IMR-90 (cell line): ENCODE measurements at regions not wholly inside any gene's neighbourhood (a gene's known extent, or its start where the extent isn't known, plus 50 kb on each side); places are given as distances from the start of the nearest gene placed in this dataset.

Source experiments
- ATAC-seq: fragments of 200-7000 bp; cut with Tn5 transposase; 2 replicates; pipeline ENCODE4 v1.9.1; 2020; ENCODE audit warnings: low read depth, mild to moderate bottlenecking, moderate library complexity
- BruUV-seq: library from RNA; stranded (reverse); fragments of 400-500 nt; replicated peaks from 2 replicates; lab custom pipeline; 2021; lab: Mats Ljungman, UMichigan
- CTCF ChIA-PET: fragments of 300-600 bp; formaldehyde crosslinking; extraction: SDS; loops from one replicate; lab custom pipeline; 2021; ENCODE audit warnings: antibody characterized with exemption; lab: Yijun Ruan, JAX
- POLR2A ChIA-PET: fragments of 300-600 bp; sonication (Branson Sonifier 250); formaldehyde crosslinking; loops from one replicate; lab custom pipeline; 2022; ENCODE audit warnings: antibody characterized with exemption; ENCODE audit not compliant: unreplicated experiment; lab: Charles Lee
- DNase-seq: peaks from one replicate; pipeline ENCODE4 v3.0.0; 2013
- H2AFZ ChIP-seq: replicated peaks from 2 replicates; pipeline ENCODE3; 2013; ENCODE audit warnings: low read length, mild to moderate bottlenecking; ENCODE audit not compliant: poor library complexity
- H2AK5ac ChIP-seq: 2 replicates; pipeline ENCODE4 v1.6.1; 2013; ENCODE audit warnings: low read depth, low read length, inconsistent platforms
- H2AK9ac ChIP-seq: replicated peaks from 2 replicates; pipeline ENCODE3; 2013; ENCODE audit warnings: mild to moderate bottlenecking, low read depth, low read length, moderate library complexity; ENCODE audit not compliant: poor library complexity
- H2BK120ac ChIP-seq: 2 replicates; pipeline ENCODE4 v1.6.1; 2013; ENCODE audit warnings: low read depth, low read length, inconsistent platforms
- H2BK15ac ChIP-seq: 3 replicates; pipeline ENCODE4 v1.6.1; 2013; ENCODE audit warnings: low read depth, low read length, inconsistent platforms
- H2BK20ac ChIP-seq: 2 replicates; pipeline ENCODE4 v1.6.1; 2013; ENCODE audit warnings: low read depth, mild to moderate bottlenecking, inconsistent platforms, low read length, moderate library complexity
- H2BK5ac ChIP-seq: 2 replicates; pipeline ENCODE4 v1.6.1; 2013; ENCODE audit warnings: mild to moderate bottlenecking, low read depth, low read length, inconsistent platforms; ENCODE audit not compliant: poor library complexity, severe bottlenecking
- H3K14ac ChIP-seq: replicated peaks from 2 replicates; pipeline ENCODE4 v1.6.1; 2013; ENCODE audit warnings: low read depth, low read length, inconsistent platforms
- H3K18ac ChIP-seq: 2 replicates; pipeline ENCODE4 v1.6.1; 2013; ENCODE audit warnings: low read depth, low read length, control low read depth
- H3K23ac ChIP-seq: 2 replicates; pipeline ENCODE4 v1.6.1; 2013; ENCODE audit warnings: low read depth, low read length, inconsistent platforms
- H3K27ac ChIP-seq: 2 replicates; pipeline ENCODE4 v1.5.1; 2013; ENCODE audit warnings: mild to moderate bottlenecking, control low read depth, low read length; ENCODE audit not compliant: insufficient read depth
- H3K27me3 ChIP-seq: 2 replicates; pipeline ENCODE4 v1.6.1; 2013; ENCODE audit warnings: low read length; ENCODE audit not compliant: control insufficient read depth, insufficient read depth
- H3K36me3 ChIP-seq: 2 replicates; pipeline ENCODE4 v1.6.1; 2013; ENCODE audit warnings: low read length, mixed read lengths; ENCODE audit not compliant: control insufficient read depth, insufficient read depth
- H3K4ac ChIP-seq: 2 replicates; pipeline ENCODE4 v1.6.1; 2013; ENCODE audit warnings: low read depth, low read length, inconsistent platforms
- H3K4me1 ChIP-seq: 2 replicates; pipeline ENCODE4 v1.6.1; 2013; ENCODE audit warnings: low read length, mixed read lengths; ENCODE audit not compliant: control insufficient read depth, insufficient read depth
- H3K4me2 ChIP-seq: 2 replicates; pipeline ENCODE4 v1.6.1; 2013; ENCODE audit warnings: low read depth, mild to moderate bottlenecking, control low read depth, low read length, moderate library complexity
- H3K4me3 ChIP-seq: 2 replicates; pipeline ENCODE4 v1.5.1; 2013; ENCODE audit warnings: low read depth, mild to moderate bottlenecking, control low read depth, low read length, moderate library complexity; ENCODE audit not compliant: insufficient read depth
- H3K56ac ChIP-seq: 2 replicates; pipeline ENCODE4 v1.6.1; 2013; ENCODE audit warnings: low read length, inconsistent platforms; ENCODE audit not compliant: insufficient read depth; ENCODE audit errors: extremely low read depth
- H3K79me1 ChIP-seq, 2 experiments: 2 replicates each; pipeline ENCODE4 v1.6.1; 2013; ENCODE audit warnings: low read length in 2 of 2, inconsistent platforms in 1 of 2, low read depth in 1 of 2
- H3K9ac ChIP-seq: 2 replicates; pipeline ENCODE4 v1.6.1; 2013; ENCODE audit warnings: low read depth, low read length, control low read depth
- H3K9me1 ChIP-seq: 2 replicates; pipeline ENCODE4 v1.6.1; 2013; ENCODE audit warnings: low read length, inconsistent platforms; ENCODE audit not compliant: insufficient read depth
- H3K9me3 ChIP-seq: 2 replicates; pipeline ENCODE4 v1.6.1; 2013; ENCODE audit warnings: low read length; ENCODE audit not compliant: control insufficient read depth, insufficient read depth
- H4K20me1 ChIP-seq: 2 replicates; pipeline ENCODE4 v1.6.1; 2013; ENCODE audit warnings: low read length, inconsistent platforms; ENCODE audit not compliant: insufficient read depth
- H4K5ac ChIP-seq: 2 replicates; pipeline ENCODE4 v1.6.1; 2013; ENCODE audit warnings: mild to moderate bottlenecking, low read depth, low read length, control low read depth
- H4K8ac ChIP-seq, 2 experiments: 2 replicates each; pipeline ENCODE4 v1.6.1; 2013; ENCODE audit warnings: low read depth in 2 of 2, low read length in 2 of 2, control low read depth in 1 of 2, inconsistent platforms in 1 of 2
- H4K91ac ChIP-seq: 2 replicates; pipeline ENCODE4 v1.6.1; 2013; ENCODE audit warnings: low read depth, low read length, inconsistent platforms; ENCODE audit not compliant: insufficient read depth
- CHD1 ChIP-seq: IDR thresholded peaks from 2 replicates; pipeline ENCODE4 v1.6.1; 2012; ENCODE audit warnings: low read depth, low read length, improper control_type of control experiment
- CTCF ChIP-seq: conservative IDR thresholded peaks from 2 replicates; pipeline ENCODE4 v1.5.1; 2012; ENCODE audit warnings: mild to moderate bottlenecking, low read depth, low read length, improper control_type of control experiment
- FOS ChIP-seq: fragments of 150-350 bp; IDR thresholded peaks from 2 replicates; pipeline ENCODE4 v1.6.1; 2016; ENCODE audit warnings: low read depth, low read length
- MAFK ChIP-seq: IDR thresholded peaks from 2 replicates; pipeline ENCODE4 v1.6.1; 2012; ENCODE audit warnings: low read depth, low read length, improper control_type of control experiment
- MAZ ChIP-seq: IDR thresholded peaks from 2 replicates; pipeline ENCODE4 v1.6.1; 2012; ENCODE audit warnings: low read depth, mild to moderate bottlenecking, low read length, improper control_type of control experiment, moderate library complexity, borderline replicate concordance
- USF2 ChIP-seq: fragments of 150-350 bp; IDR thresholded peaks from 2 replicates; pipeline ENCODE4 v1.6.1; 2017; ENCODE audit warnings: mild to moderate bottlenecking, antibody characterized with exemption, low read length, low read depth
- WGBS, 2 experiments: methylation state at CpG; one replicate each; pipeline versions ENCODE4 v1.1.5 to v1.1.7; 2013; ENCODE audit warnings: missing lambda C conversion rate in 2 of 2; ENCODE audit not compliant: insufficient read length in 1 of 2; ENCODE audit errors: extremely low coverage in 2 of 2; 5-methylcytosine and 5-hydroxymethylcytosine counted together
- dilution Hi-C: fragments of 300-500 bp; cut with HindIII; formaldehyde crosslinking; loops from one replicate; pipeline ENCODE4 v1.14.3; 2018; ENCODE audit warnings: low sequenced_read_pairs; ENCODE audit not compliant: unreplicated experiment
- in situ Hi-C: fragments of 300-500 bp; cut with MboI; formaldehyde crosslinking; loops from 3 replicates; pipeline ENCODE4 v1.14.3; 2019; ENCODE audit warnings: low sequenced_read_pairs, inconsistent platforms, mixed read lengths
- intact Hi-C: fragments of 100-400 bp; cut with micrococcal nuclease; formaldehyde crosslinking; loops from 2 replicates; pipeline ENCODE4 v1.10.0; 2022

GRCh38 chr5:74244406-74244805 lies 396.1 kb downstream of the ENC1 start:
- Histone ChIP-seq H4K8ac (no peak overlapping the region), H3K36me3 (no peaks in the 10 kb centered on the region)
- no TSS peak for BruUV-seq

More at GRCh38 chr5:74244406-74244805, 396.1 kb downstream of the ENC1 start:
- ATAC-seq (no peak), DNase-seq (no peak)
- Histone ChIP-seq H3K18ac (no peak overlapping the region), H2BK15ac (no peak overlapping the region), H3K79me1 (no peaks in the 10 kb centered on the region), H3K9ac (no peak overlapping the region), H4K5ac (no peak overlapping the region), H2AK9ac (no peak overlapping the region), H3K4me2 (no peak overlapping the region), H3K4ac (no peak overlapping the region), H2AFZ (no peak overlapping the region), H4K20me1 (no peaks in the 10 kb centered on the region), H2BK20ac (no peak overlapping the region), H3K9me3 (no peaks in the 10 kb centered on the region), H3K4me1 (peaks cover 3% of the 10 kb centered on the region; the same call in 1 of the 2 replicates), H3K27me3 (no peaks in the 10 kb centered on the region), H2BK5ac (no peak overlapping the region), H3K27ac (no peak overlapping the region), H4K91ac (no peak overlapping the region), H3K56ac (no peak overlapping the region), H2AK5ac (no peak overlapping the region), H3K4me3 (no peak overlapping the region), H2BK120ac (no peak overlapping the region), H3K14ac (no peak overlapping the region), H3K9me1 (peaks cover 4% of the 10 kb centered on the region), H3K23ac (no peak overlapping the region)
- TF ChIP-seq CTCF = no peak
- TF ChIP-seq FOS = no peak
- no peak for TF ChIP-seq MAZ
- no peak for TF ChIP-seq USF2
- TF ChIP-seq CHD1 = no peak
- TF ChIP-seq MAFK = no peak
- dilution Hi-C loops = no loop called here
- in situ Hi-C loops = no loop called here
- intact Hi-C loops = no loop called here
- ChIA-PET POLR2A (no interaction called here), CTCF (no interaction called here)
- WGBS, 2 experiments = 100% methylated on average over 1 of the region's 3 CpGs; no CpG with 5 or more reads in 1 of the 2 experiments
